Bronchial epithelial cell (primary cell): ENCODE measurements at regions not wholly inside any gene's neighbourhood (a gene's known extent, or its start where the extent isn't known, plus 50 kb on each side); places are given as distances from the start of the nearest gene placed in this dataset.
A peak's percentile ranks its signal among the peaks of the same experiment; 100 is the strongest.

Experiments
- DNase-seq: peaks from one replicate; pipeline ENCODE4 v3.0.0-alpha.2; 2010; ENCODE audit warnings: low read depth
- FAIRE-seq: peaks from 2 replicates; lab custom pipeline; 2011; peaks lifted over from hg19 to GRCh38; lab: Jason Lieb, UNC
- H3K27me3 ChIP-seq: 2 replicates; pipeline ENCODE4 v1.5.1; 2011; ENCODE audit warnings: low read length; ENCODE audit not compliant: control insufficient read depth, insufficient read depth
- H3K36me3 ChIP-seq: 2 replicates; pipeline ENCODE4 v1.5.1; 2011; ENCODE audit warnings: low read length; ENCODE audit not compliant: control insufficient read depth, insufficient read depth
- H3K4me3 ChIP-seq: 2 replicates; pipeline ENCODE4 v1.5.1; 2011; ENCODE audit warnings: mild to moderate bottlenecking, low read depth, low read length, control low read depth
- CTCF ChIP-seq: IDR thresholded peaks from 2 replicates; pipeline ENCODE4 v1.5.1; 2011; ENCODE audit warnings: mild to moderate bottlenecking, moderate library complexity, low read length, control low read depth, inconsistent platforms; ENCODE audit not compliant: insufficient read depth, severe bottlenecking

- no peak overlapping the region for H3K4me3 ChIP-seq
- no peak for DNase-seq
- no peaks in the 10 kb centered on the region for H3K36me3 ChIP-seq
- no peak for TF ChIP-seq CTCF
- no peak for FAIRE-seq
- no peaks in the 10 kb centered on the region for H3K27me3 ChIP-seq
These were observed 568.8 kb upstream of the ADARB2 start for GRCh38 chr10:2306081-2306480.

GRCh38 chr10:2303169-2303568, 565.8 kb upstream of the ADARB2 start:
- no peak for DNase-seq
- H3K27me3 ChIP-seq, result no peaks in the 10 kb centered on the region
- no peaks in the 10 kb centered on the region for H3K36me3 ChIP-seq
- no peak for TF ChIP-seq CTCF
- FAIRE-seq, result no peak
- H3K4me3 ChIP-seq, result no peak overlapping the region

- no peak for DNase-seq
- Histone ChIP-seq H3K36me3 (no peaks in the 10 kb centered on the region), H3K4me3 (no peak overlapping the region), H3K27me3 (no peaks in the 10 kb centered on the region)
- TF ChIP-seq CTCF, result no peak
- peak; percentile 13 for FAIRE-seq
These were observed 563.9 kb upstream of the ADARB2 start for GRCh38 chr10:2301227-2301626.

GRCh38 chr10:2300231-2300630, 562.9 kb upstream of the ADARB2 start:
- no peaks in the 10 kb centered on the region for H3K36me3 ChIP-seq
- TF ChIP-seq CTCF, result no peak
- FAIRE-seq, result no peak

GRCh38 chr10:2296179-2296891, 559.0 kb upstream of the ADARB2 start:
- H3K27me3 ChIP-seq, result no peaks in the 10 kb centered on the region
- H3K4me3 ChIP-seq, result no peak overlapping the region
- no peaks in the 10 kb centered on the region for H3K36me3 ChIP-seq
- DNase-seq (no peak), FAIRE-seq (no peak)
- TF ChIP-seq CTCF, result no peak

More at GRCh38 chr10:2300231-2300630, 562.9 kb upstream of the ADARB2 start:
- DNase-seq, result no peak
- H3K27me3 ChIP-seq, result no peaks in the 10 kb centered on the region
- no peak overlapping the region for H3K4me3 ChIP-seq

GRCh38 chr10:2294739-2295138, 557.4 kb upstream of the ADARB2 start:
- FAIRE-seq (no peak), DNase-seq (no peak)
- Histone ChIP-seq H3K27me3 (no peaks in the 10 kb centered on the region), H3K4me3 (no peak overlapping the region), H3K36me3 (no peaks in the 10 kb centered on the region)
- TF ChIP-seq CTCF, result no peak
